HCT116 (cell line): ENCODE measurements at regions not wholly inside any gene's neighbourhood (a gene's known extent, or its start where the extent isn't known, plus 50 kb on each side); places are given as distances from the start of the nearest gene placed in this dataset.

Experiments
- ATAC-seq: fragments of 200-7000 bp; cut with Tn5 transposase; 2 replicates; pipeline ENCODE4 v1.9.1; 2020; ENCODE audit warnings: mild to moderate bottlenecking, moderate library complexity
- BruUV-seq: library from RNA; stranded (reverse); fragments of 400-500 nt; replicated peaks from 2 replicates; lab custom pipeline; 2021; lab: Mats Ljungman, UMichigan
- CTCF ChIA-PET: fragments of 300-600 bp; sonication (Branson Sonifier 250); formaldehyde crosslinking; loops from one replicate; lab custom pipeline; 2021; ENCODE audit warnings: antibody characterized with exemption; lab: Charles Lee
- POLR2A ChIA-PET: fragments of 300-600, 350-600 bp; sonication (Branson Sonifier 250); formaldehyde crosslinking; loops from one replicate; lab custom pipeline; 2021; ENCODE audit warnings: antibody characterized with exemption; lab: Charles Lee
- RAD21 ChIA-PET, 2 experiments: fragments of 300-600 bp; sonication (Branson Sonifier 250); formaldehyde crosslinking; loops; one replicate each; lab custom pipeline; 2023; ENCODE audit warnings: low total read pairs in 2 of 2; ENCODE audit not compliant: uncharacterized antibody in 2 of 2, unreplicated experiment in 2 of 2, low non-redundant PET in 1 of 2; lab: Charles Lee
- DNase-seq: peaks from one replicate; pipeline ENCODE4 v3.0.0-alpha.2; 2010; ENCODE audit warnings: low read depth, low spot score
- H2AFZ ChIP-seq: fragments of 200-600 bp; shearing (Covaris generic), sonication (generic); 2 replicates; pipeline ENCODE4 v1.6.1; 2017; ENCODE audit warnings: low read depth, mixed run types, mixed read lengths, antibody characterized with exemption, low read length; ENCODE audit not compliant: poor library complexity, severe bottlenecking
- H3K27ac ChIP-seq: 2 replicates; pipeline ENCODE4 v1.5.1; 2012; ENCODE audit warnings: low read depth, low read length
- H3K27me3 ChIP-seq: fragments of 200-600 bp; sonication (generic); 2 replicates; pipeline ENCODE4 v1.6.1; 2016; ENCODE audit warnings: mixed run types, low read length, mixed read lengths; ENCODE audit not compliant: insufficient read depth
- H3K36me3 ChIP-seq, 2 experiments: fragments of 200-500 bp in 1 of 2; fragments of 200-600 bp in 1 of 2; sonication (Bioruptor generic) in 1 of 2; sonication (generic) in 1 of 2; 2 replicates each; pipeline versions ENCODE4 v1.5.1 to v1.6.1; 2014 to 2016; ENCODE audit warnings: low read length in 2 of 2, inconsistent platforms in 1 of 2, mixed read lengths in 1 of 2, mixed run types in 1 of 2; ENCODE audit not compliant: insufficient read depth in 2 of 2, control insufficient read depth in 1 of 2
- H3K4me1 ChIP-seq, 2 experiments: fragments of 200-600 bp in 1 of 2; sonication (generic) in 1 of 2; 2 replicates each; pipeline versions ENCODE4 v1.5.1 to v1.6.1; 2012 to 2017; ENCODE audit warnings: low read length in 2 of 2, inconsistent platforms in 1 of 2, mild to moderate bottlenecking in 1 of 2, mixed read lengths in 1 of 2, mixed run types in 1 of 2, moderate library complexity in 1 of 2; ENCODE audit not compliant: insufficient read depth in 2 of 2, control insufficient read depth in 1 of 2
- H3K4me2 ChIP-seq: fragments of 200-600 bp; sonication (generic); 2 replicates; pipeline ENCODE4 v1.6.1; 2017; ENCODE audit warnings: mixed run types, low read length, mixed read lengths
- H3K4me3 ChIP-seq, 2 experiments: fragments of 200-600 bp in 1 of 2; sonication (generic) in 1 of 2; replicated peaks in 1 of 2; 2 replicates each; pipeline ENCODE4 v1.5.1; 2011 to 2016; ENCODE audit warnings: low read length in 2 of 2, control low read depth in 1 of 2, low read depth in 1 of 2, mild to moderate bottlenecking in 1 of 2, mixed read lengths in 1 of 2, mixed run types in 1 of 2
- H3K79me2 ChIP-seq: fragments of 200-600 bp; sonication (generic); 2 replicates; pipeline ENCODE4 v1.6.1; 2017; ENCODE audit warnings: mild to moderate bottlenecking, mixed run types, low read length, moderate library complexity, mixed read lengths; ENCODE audit not compliant: insufficient read depth
- H3K9ac ChIP-seq: fragments of 200-600 bp; sonication (generic); 2 replicates; pipeline ENCODE4 v1.6.1; 2016; ENCODE audit warnings: low read length, mixed read lengths
- H3K9me2 ChIP-seq: fragments of 200-600 bp; sonication (generic), shearing (Covaris generic); 2 replicates; pipeline ENCODE4 v1.6.1; 2017; ENCODE audit warnings: mixed run types, mild to moderate bottlenecking, moderate library complexity; ENCODE audit not compliant: insufficient read depth
- H3K9me3 ChIP-seq, 2 experiments: fragments of 200-500 bp in 1 of 2; fragments of 200-600 bp in 1 of 2; sonication (Bioruptor generic) in 1 of 2; sonication (generic) in 1 of 2; 2 replicates each; pipeline ENCODE4 v1.6.1; 2014 to 2017; ENCODE audit warnings: low read length in 2 of 2, mixed read lengths in 2 of 2, inconsistent platforms in 1 of 2, low read depth in 1 of 2, mild to moderate bottlenecking in 1 of 2, mixed run types in 1 of 2, moderate library complexity in 1 of 2; ENCODE audit not compliant: control insufficient read depth in 1 of 2, insufficient read depth in 1 of 2
- H4K20me1 ChIP-seq: fragments of 200-600 bp; sonication (generic), shearing (Covaris generic); 2 replicates; pipeline ENCODE4 v1.6.1; 2017; ENCODE audit warnings: mixed run types, mild to moderate bottlenecking, moderate library complexity; ENCODE audit not compliant: insufficient read depth
- ATF3 ChIP-seq: IDR thresholded peaks from 2 replicates; pipeline ENCODE4 v1.6.1; 2012
- CBX3 ChIP-seq: IDR thresholded peaks from 2 replicates; pipeline ENCODE4 v1.6.1; 2012; ENCODE audit warnings: low read depth
- CEBPB ChIP-seq: IDR thresholded peaks from 2 replicates; pipeline ENCODE4 v1.6.1; 2012; ENCODE audit warnings: low read depth
- FOSL1 ChIP-seq: IDR thresholded peaks from 2 replicates; pipeline ENCODE4 v1.6.1; 2012; ENCODE audit warnings: low read depth
- JUND ChIP-seq: IDR thresholded peaks from 2 replicates; pipeline ENCODE4 v1.6.1; 2012
- MAX ChIP-seq: IDR thresholded peaks from 2 replicates; pipeline ENCODE4 v1.6.1; 2012
- POLR2A ChIP-seq: IDR thresholded peaks from 2 replicates; pipeline ENCODE4 v1.7.0; 2011; ENCODE audit warnings: borderline replicate concordance; ENCODE audit not compliant: insufficient read depth, insufficient read length; ENCODE audit errors: extremely low read depth
- TCF7L2 ChIP-seq: IDR thresholded peaks from 2 replicates; pipeline ENCODE4 v1.7.0; 2011; ENCODE audit warnings: borderline replicate concordance, inconsistent platforms; ENCODE audit not compliant: insufficient read depth, insufficient read length; ENCODE audit errors: extremely low read depth
- intact Hi-C: fragments of 100-400 bp; cut with micrococcal nuclease; formaldehyde crosslinking; loops from 2 replicates; pipeline ENCODE4 v1.10.0; 2022

- Histone ChIP-seq H3K27ac (no peak overlapping the region), H3K36me3 (no peaks in the 10 kb centered on the region), H4K20me1 (no peaks in the 10 kb centered on the region), H3K9me2 (no peaks in the 10 kb centered on the region), H2AFZ (no peak overlapping the region), H3K9ac (no peak overlapping the region), H3K27me3 (no peaks in the 10 kb centered on the region), H3K9me3 (no peaks in the 10 kb centered on the region), H3K4me3 (no peak overlapping the region), H3K79me2 (no peaks in the 10 kb centered on the region), H3K4me1 (no peaks in the 10 kb centered on the region), H3K4me2 (no peak overlapping the region)
- DNase-seq (no peak), ATAC-seq (no peak)
- intact Hi-C loops, result no loop called here
- TF ChIP-seq POLR2A (no peak), FOSL1 (no peak), TCF7L2 (no peak), ATF3 (no peak), JUND (no peak), CBX3 (no peak)
- CTCF ChIA-PET, result no interaction called here
- POLR2A ChIA-PET, result no interaction called here
- no TSS peak for BruUV-seq
- RAD21 ChIA-PET, result no interaction called here
Observed at GRCh38 chr12:78284417-78284816, 453.7 kb downstream of the NAV3 start.

- intact Hi-C loops, result no loop called here
Observed at GRCh38 chr12:78290606-78291345, 460.1 kb downstream of the NAV3 start.

More at GRCh38 chr12:78290606-78291345, 460.1 kb downstream of the NAV3 start:
- Histone ChIP-seq H3K27ac (no peak overlapping the region), H3K36me3 (no peaks in the 10 kb centered on the region), H3K4me3 (no peak overlapping the region), H2AFZ (peak overlapping the region; percentile 67), H3K9ac (no peak overlapping the region), H3K27me3 (no peaks in the 10 kb centered on the region), H3K79me2 (no peaks in the 10 kb centered on the region), H3K4me1 (peaks cover 0 to 12% of the 10 kb centered on the region in 2 experiments; a peak in 2 of 4 replicates), H3K9me2 (no peaks in the 10 kb centered on the region), H3K4me2 (no peak overlapping the region), H4K20me1 (no peaks in the 10 kb centered on the region), H3K9me3 (no peaks in the 10 kb centered on the region)
- DNase-seq, result no peak
- ChIA-PET POLR2A (no interaction called here), CTCF (no interaction called here), RAD21 (no interaction called here)
- no TSS peak for BruUV-seq
- TF ChIP-seq MAX, result no peak
- no peak for TF ChIP-seq CEBPB
- no peak for TF ChIP-seq CBX3
- TF ChIP-seq TCF7L2, result no peak
- TF ChIP-seq FOSL1, result no peak
- ATAC-seq, result no peak
